Esophagus squamous epithelium (tissue), 4 donors: ENCODE measurements at regions not wholly inside any gene's neighbourhood (a gene's known extent, or its start where the extent isn't known, plus 50 kb on each side); places are given as distances from the start of the nearest gene placed in this dataset.

Experiments
- POLR2A ChIP-seq, 4 donors: fragments of 450-650 bp; IDR thresholded peaks; one replicate each; pipeline ENCODE4 v1.6.1; 2017; ENCODE audit warnings: antibody characterized with exemption in 4 of 4, mild to moderate bottlenecking in 4 of 4, moderate library complexity in 3 of 4
- TF ChIP-seq, protein P1 (sequence below), 6 experiments: fragments of 450-650 bp in 4 of 6; fragments of 200-600 bp in 2 of 6; sonication (generic) in 2 of 6; IDR thresholded peaks; one replicate each; pipeline ENCODE4 v1.5.1; 2016 to 2019; ENCODE audit warnings: antibody characterized with exemption in 6 of 6, mild to moderate bottlenecking in 4 of 6, moderate library complexity in 4 of 6

GRCh38 chr2:226017537-226017936, 618.0 kb downstream of the NYAP2 start:
- TF ChIP-seq, protein P1, sequence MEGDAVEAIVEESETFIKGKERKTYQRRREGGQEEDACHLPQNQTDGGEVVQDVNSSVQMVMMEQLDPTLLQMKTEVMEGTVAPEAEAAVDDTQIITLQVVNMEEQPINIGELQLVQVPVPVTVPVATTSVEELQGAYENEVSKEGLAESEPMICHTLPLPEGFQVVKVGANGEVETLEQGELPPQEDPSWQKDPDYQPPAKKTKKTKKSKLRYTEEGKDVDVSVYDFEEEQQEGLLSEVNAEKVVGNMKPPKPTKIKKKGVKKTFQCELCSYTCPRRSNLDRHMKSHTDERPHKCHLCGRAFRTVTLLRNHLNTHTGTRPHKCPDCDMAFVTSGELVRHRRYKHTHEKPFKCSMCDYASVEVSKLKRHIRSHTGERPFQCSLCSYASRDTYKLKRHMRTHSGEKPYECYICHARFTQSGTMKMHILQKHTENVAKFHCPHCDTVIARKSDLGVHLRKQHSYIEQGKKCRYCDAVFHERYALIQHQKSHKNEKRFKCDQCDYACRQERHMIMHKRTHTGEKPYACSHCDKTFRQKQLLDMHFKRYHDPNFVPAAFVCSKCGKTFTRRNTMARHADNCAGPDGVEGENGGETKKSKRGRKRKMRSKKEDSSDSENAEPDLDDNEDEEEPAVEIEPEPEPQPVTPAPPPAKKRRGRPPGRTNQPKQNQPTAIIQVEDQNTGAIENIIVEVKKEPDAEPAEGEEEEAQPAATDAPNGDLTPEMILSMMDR (IDR thresholded peaks at IDR 0.05): no peak
- no peak for TF ChIP-seq POLR2A (IDR thresholded peaks at IDR 0.05)
